ENCODE measurements at regions not wholly inside any gene's neighbourhood (a gene's known extent, or its start where the extent isn't known, plus 50 kb on each side); places are given as distances from the start of the nearest gene placed in this dataset.

- no peak for TF ChIP-seq POLR2AphosphoS5 (IDR thresholded peaks at IDR 0.05; ENCODE audit: low read depth)
- no peak for TF ChIP-seq CTCF (conservative IDR thresholded peaks at IDR 0.05; ENCODE audit: low read depth in 2 of 2)
- TF ChIP-seq REST (IDR thresholded peaks at IDR 0.05; ENCODE audit: unreplicated experiment): no peak
- no peak for TF ChIP-seq EZH2 (IDR thresholded peaks at IDR 0.05; ENCODE audit: low read depth, unreplicated experiment)
- TF ChIP-seq EZH2phosphoT487 (IDR thresholded peaks at IDR 0.05; ENCODE audit: unreplicated experiment): no peak
- no peak for TF ChIP-seq JUNB (IDR thresholded peaks at IDR 0.05; ENCODE audit: unreplicated experiment)
- no peak for TF ChIP-seq ETS1 (IDR thresholded peaks at IDR 0.05)
- TF ChIP-seq STAT1 (IDR thresholded peaks at IDR 0.05; ENCODE audit: unreplicated experiment): no peak
- no peak for TF ChIP-seq NANOG (IDR thresholded peaks at IDR 0.05; ENCODE audit: borderline replicate concordance)
- no peak for TF ChIP-seq CREB1 (CRISPR knock-in tag; IDR thresholded peaks at IDR 0.05; ENCODE audit: low read depth)
- no peak for TF ChIP-seq ZNF462 (CRISPR knock-in tag; IDR thresholded peaks at IDR 0.05)
- TF ChIP-seq ZNF114 (CRISPR knock-in tag; IDR thresholded peaks at IDR 0.05): no peak
- no peak for TF ChIP-seq ZNF331 (CRISPR knock-in tag; IDR thresholded peaks at IDR 0.05; ENCODE audit: low read depth)
Measured at GRCh38 chr5:74309050-74309449, 331.5 kb downstream of the ENC1 start.

Data from GM23338 (cell line).